ENCODE measurements at regions not wholly inside any gene's neighbourhood (a gene's known extent, or its start where the extent isn't known, plus 50 kb on each side); places are given as distances from the start of the nearest gene placed in this dataset.

GRCh38 chr3:56983427-56983826, 77.0 kb upstream of the SPATA12 start:
- DNase-seq: no peak

- no peak for DNase-seq
Measured at GRCh38 chr3:56981445-56982230, 78.8 kb upstream of the SPATA12 start.

GRCh38 chr3:56980798-56981390, 79.6 kb upstream of the SPATA12 start:
- no peak for DNase-seq

GRCh38 chr3:56980243-56980642, 80.2 kb upstream of the SPATA12 start:
- DNase-seq: no peak

GRCh38 chr3:56979791-56980190, 80.7 kb upstream of the SPATA12 start:
- DNase-seq: no peak

GRCh38 chr3:56977561-56977889, 82.9 kb upstream of the SPATA12 start:
- DNase-seq: no peak

- DNase-seq: no peak
Measured at GRCh38 chr3:56976651-56977560, 83.6 kb upstream of the SPATA12 start.

- no peak for DNase-seq
Measured at GRCh38 chr3:56975567-56975966, 84.9 kb upstream of the SPATA12 start.

- no peak for DNase-seq
Measured at GRCh38 chr3:56974247-56974930, 86.1 kb upstream of the SPATA12 start.

- no peak for DNase-seq
Measured at GRCh38 chr3:56971816-56972215, 88.6 kb upstream of the SPATA12 start.

GRCh38 chr3:56971261-56971660, 89.2 kb upstream of the SPATA12 start:
- no peak for DNase-seq

- no peak for DNase-seq
Measured at GRCh38 chr3:56970461-56970879, 90.0 kb upstream of the SPATA12 start.

- no peak for DNase-seq
Measured at GRCh38 chr3:56969851-56970250, 90.6 kb upstream of the SPATA12 start.

GRCh38 chr3:56966509-56966908, 94.0 kb upstream of the SPATA12 start:
- no peak for DNase-seq

- no peak for DNase-seq
Measured at GRCh38 chr3:56966104-56966503, 94.4 kb upstream of the SPATA12 start.

- no peak for DNase-seq
Measured at GRCh38 chr3:56962922-56963321, 97.5 kb upstream of the SPATA12 start.

GRCh38 chr3:56962206-56962605, 98.3 kb upstream of the SPATA12 start:
- DNase-seq: no peak

- no peak for DNase-seq
Measured at GRCh38 chr3:56960234-56960917, 100.1 kb upstream of the SPATA12 start.

- no peak for DNase-seq
Measured at GRCh38 chr3:56958879-56959278, 101.6 kb upstream of the SPATA12 start.

- DNase-seq: no peak
Measured at GRCh38 chr3:56957522-56957921, 102.9 kb upstream of the SPATA12 start.

- DNase-seq: no peak
Measured at GRCh38 chr3:56956906-56957305, 103.6 kb upstream of the SPATA12 start.

- DNase-seq: no peak
Measured at GRCh38 chr3:56955492-56956111, 104.9 kb upstream of the SPATA12 start.

All from activated CD4-positive, CD25-positive, alpha-beta regulatory T cell treated with anti-CD3 and anti-CD28 coated beads, Interleukin-2, amount 50 U/mL, for 72 hours (primary cell).